DOHH2 (cell line): ENCODE measurements at regions not wholly inside any gene's neighbourhood (a gene's known extent, or its start where the extent isn't known, plus 50 kb on each side); places are given as distances from the start of the nearest gene placed in this dataset.

Experiments used
- H3F3A ChIP-seq: fragments of 200-600 bp; sonication (generic), shearing (Covaris generic); 2 replicates; pipeline ENCODE4 v1.6.0; 2016; ENCODE audit warnings: antibody characterized with exemption, mild to moderate bottlenecking; ENCODE audit not compliant: control insufficient read depth, insufficient read depth
- H3K27ac ChIP-seq: fragments of 200-600 bp; sonication (generic); 2 replicates; pipeline ENCODE4 v1.5.1; 2014; ENCODE audit warnings: low read depth, mild to moderate bottlenecking, low read length, moderate library complexity
- H3K27me3 ChIP-seq: fragments of 200-600 bp; sonication (generic); 2 replicates; pipeline ENCODE4 v1.6.1; 2014; ENCODE audit warnings: mild to moderate bottlenecking, low read length, mixed read lengths; ENCODE audit not compliant: control insufficient read depth
- H3K36me3 ChIP-seq: fragments of 200-600 bp; sonication (generic); 2 replicates; pipeline ENCODE4 v1.6.1; 2014; ENCODE audit warnings: mild to moderate bottlenecking, low read length, moderate library complexity, mixed read lengths; ENCODE audit not compliant: control insufficient read depth
- H3K4me1 ChIP-seq: fragments of 200-600 bp; sonication (generic); 2 replicates; pipeline ENCODE4 v1.6.1; 2014; ENCODE audit warnings: mild to moderate bottlenecking, low read length, mixed read lengths; ENCODE audit not compliant: control insufficient read depth
- H3K4me2 ChIP-seq: fragments of 200-600 bp; sonication (generic); 2 replicates; pipeline ENCODE4 v1.6.0; 2014; ENCODE audit warnings: mild to moderate bottlenecking, low read length, moderate library complexity
- H3K4me3 ChIP-seq: fragments of 200-600 bp; sonication (generic); 2 replicates; pipeline ENCODE4 v1.5.1; 2014; ENCODE audit warnings: mild to moderate bottlenecking, low read length, mixed read lengths
- H3K79me2 ChIP-seq: fragments of 200-600 bp; sonication (generic); 2 replicates; pipeline ENCODE4 v1.6.1; 2014; ENCODE audit warnings: mild to moderate bottlenecking, low read length, mixed read lengths; ENCODE audit not compliant: control insufficient read depth
- H3K9me2 ChIP-seq: fragments of 200-600 bp; sonication (generic); replicated peaks from 2 replicates; pipeline ENCODE4 v1.6.1; 2014; ENCODE audit warnings: mild to moderate bottlenecking, low read length, mixed read lengths; ENCODE audit not compliant: control insufficient read depth
- H3K9me3 ChIP-seq: fragments of 200-600 bp; sonication (generic); 2 replicates; pipeline ENCODE4 v1.6.1; 2014; ENCODE audit warnings: antibody characterized with exemption, low read length, mixed read lengths; ENCODE audit not compliant: control insufficient read depth, insufficient read depth
- H4K20me1 ChIP-seq: fragments of 200-600 bp; sonication (generic); 2 replicates; pipeline ENCODE4 v1.6.0; 2014; ENCODE audit warnings: low read depth, mild to moderate bottlenecking, antibody characterized with exemption, low read length, moderate library complexity; ENCODE audit not compliant: control insufficient read depth, insufficient read depth
- EZH2phosphoT487 ChIP-seq: fragments of 200-600 bp; sonication (generic); IDR thresholded peaks from 2 replicates; pipeline ENCODE4 v1.6.1; 2017; ENCODE audit warnings: borderline replicate concordance, mild to moderate bottlenecking, antibody characterized with exemption, low read length, moderate library complexity, mixed read lengths
- TF ChIP-seq, protein P1 (sequence below): fragments of 200-600 bp; sonication (generic); IDR thresholded peaks from one replicate; pipeline ENCODE4 v1.5.1; 2014; ENCODE audit warnings: antibody characterized with exemption, mild to moderate bottlenecking, low read depth, low read length; ENCODE audit not compliant: poor library complexity, severe bottlenecking

DNA sequence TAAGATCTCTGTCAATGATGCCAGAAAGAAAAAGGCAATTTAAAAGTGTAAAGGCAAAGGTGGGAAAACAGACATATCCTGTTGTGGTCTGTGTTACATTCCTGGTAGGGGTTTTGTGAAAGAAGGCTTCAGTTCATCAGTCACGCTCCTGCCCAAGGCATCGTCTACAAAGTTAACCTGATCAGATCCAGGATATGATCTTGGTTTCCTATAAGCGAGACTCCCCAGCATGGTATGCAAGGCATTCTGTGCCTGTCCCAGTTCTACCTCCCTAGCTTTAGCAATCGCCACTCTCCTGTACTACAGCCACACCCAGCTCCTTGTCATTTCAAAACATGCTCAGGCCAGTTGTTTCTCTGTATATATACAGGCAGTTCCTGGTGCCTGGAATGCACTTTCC is 58.0 kb upstream of the PTPN3 start:
- Histone ChIP-seq H3F3A (no peaks in the 10 kb centered on the region), H3K4me1 (no peaks in the 10 kb centered on the region), H3K27me3 (no peaks in the 10 kb centered on the region), H3K27ac (no peak overlapping the region), H3K4me3 (no peak overlapping the region), H3K36me3 (no peaks in the 10 kb centered on the region), H3K79me2 (no peaks in the 10 kb centered on the region), H3K9me3 (no peaks in the 10 kb centered on the region), H4K20me1 (no peaks in the 10 kb centered on the region), H3K9me2 (no peaks in the 10 kb centered on the region), H3K4me2 (no peak overlapping the region)
- TF ChIP-seq, protein P1, sequence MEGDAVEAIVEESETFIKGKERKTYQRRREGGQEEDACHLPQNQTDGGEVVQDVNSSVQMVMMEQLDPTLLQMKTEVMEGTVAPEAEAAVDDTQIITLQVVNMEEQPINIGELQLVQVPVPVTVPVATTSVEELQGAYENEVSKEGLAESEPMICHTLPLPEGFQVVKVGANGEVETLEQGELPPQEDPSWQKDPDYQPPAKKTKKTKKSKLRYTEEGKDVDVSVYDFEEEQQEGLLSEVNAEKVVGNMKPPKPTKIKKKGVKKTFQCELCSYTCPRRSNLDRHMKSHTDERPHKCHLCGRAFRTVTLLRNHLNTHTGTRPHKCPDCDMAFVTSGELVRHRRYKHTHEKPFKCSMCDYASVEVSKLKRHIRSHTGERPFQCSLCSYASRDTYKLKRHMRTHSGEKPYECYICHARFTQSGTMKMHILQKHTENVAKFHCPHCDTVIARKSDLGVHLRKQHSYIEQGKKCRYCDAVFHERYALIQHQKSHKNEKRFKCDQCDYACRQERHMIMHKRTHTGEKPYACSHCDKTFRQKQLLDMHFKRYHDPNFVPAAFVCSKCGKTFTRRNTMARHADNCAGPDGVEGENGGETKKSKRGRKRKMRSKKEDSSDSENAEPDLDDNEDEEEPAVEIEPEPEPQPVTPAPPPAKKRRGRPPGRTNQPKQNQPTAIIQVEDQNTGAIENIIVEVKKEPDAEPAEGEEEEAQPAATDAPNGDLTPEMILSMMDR: no peak
- no peak for TF ChIP-seq EZH2phosphoT487

GRCh38 chr9:109556786-109557185 is 58.7 kb upstream of the PTPN3 start:
- H3K27me3 ChIP-seq: no peaks in the 10 kb centered on the region
- H3K4me2 ChIP-seq: no peak overlapping the region
- TF ChIP-seq, protein P1: no peak
- no peak for TF ChIP-seq EZH2phosphoT487

GRCh38 chr9:109557481-109557880 is 59.4 kb upstream of the PTPN3 start:
- Histone ChIP-seq H3K27me3 (no peaks in the 10 kb centered on the region), H3K4me1 (no peaks in the 10 kb centered on the region), H3K9me3 (no peaks in the 10 kb centered on the region), H4K20me1 (no peaks in the 10 kb centered on the region), H3F3A (no peaks in the 10 kb centered on the region), H3K36me3 (no peaks in the 10 kb centered on the region), H3K4me2 (no peak overlapping the region), H3K79me2 (no peaks in the 10 kb centered on the region), H3K4me3 (no peak overlapping the region), H3K27ac (no peak overlapping the region), H3K9me2 (no peaks in the 10 kb centered on the region)
- no peak for TF ChIP-seq EZH2phosphoT487
- TF ChIP-seq, protein P1: no peak

More at GRCh38 chr9:109556786-109557185, 58.7 kb upstream of the PTPN3 start:
- no peaks in the 10 kb centered on the region for H3K36me3 ChIP-seq
- no peaks in the 10 kb centered on the region for H3K9me2 ChIP-seq
- H3K4me3 ChIP-seq: no peak overlapping the region
- no peak overlapping the region for H3K27ac ChIP-seq
- H3K79me2 ChIP-seq: no peaks in the 10 kb centered on the region
- no peaks in the 10 kb centered on the region for H4K20me1 ChIP-seq
- H3F3A ChIP-seq: no peaks in the 10 kb centered on the region
- H3K9me3 ChIP-seq: no peaks in the 10 kb centered on the region
- no peaks in the 10 kb centered on the region for H3K4me1 ChIP-seq

GRCh38 chr9:109558718-109559151 is 60.6 kb upstream of the PTPN3 start:
- no peaks in the 10 kb centered on the region for H3K36me3 ChIP-seq
- TF ChIP-seq, protein P1: no peak
- no peak for TF ChIP-seq EZH2phosphoT487

More at GRCh38 chr9:109558718-109559151, 60.6 kb upstream of the PTPN3 start:
- H4K20me1 ChIP-seq: no peaks in the 10 kb centered on the region
- no peaks in the 10 kb centered on the region for H3F3A ChIP-seq
- H3K27ac ChIP-seq: no peak overlapping the region
- no peak overlapping the region for H3K4me2 ChIP-seq
- no peaks in the 10 kb centered on the region for H3K27me3 ChIP-seq
- no peaks in the 10 kb centered on the region for H3K9me3 ChIP-seq
- no peaks in the 10 kb centered on the region for H3K4me1 ChIP-seq
- no peaks in the 10 kb centered on the region for H3K79me2 ChIP-seq
- no peak overlapping the region for H3K4me3 ChIP-seq
- H3K9me2 ChIP-seq: no peaks in the 10 kb centered on the region
